DND-41 (cell line): ENCODE measurements at regions not wholly inside any gene's neighbourhood (a gene's known extent, or its start where the extent isn't known, plus 50 kb on each side); places are given as distances from the start of the nearest gene placed in this dataset.

Experiments used
- CTCF ChIP-seq: IDR thresholded peaks from 2 replicates; pipeline ENCODE4 v1.5.1; 2012; ENCODE audit warnings: borderline replicate concordance, low read length, moderate library complexity, mild to moderate bottlenecking; ENCODE audit not compliant: poor library complexity, severe bottlenecking; ENCODE audit errors: extremely low read depth
- EZH2 ChIP-seq: IDR thresholded peaks from 3 replicates; pipeline ENCODE4 v1.6.1; 2012; ENCODE audit warnings: borderline replicate concordance, low read depth, mild to moderate bottlenecking, moderate library complexity, low read length, inconsistent platforms; ENCODE audit not compliant: severe bottlenecking

- TF ChIP-seq CTCF (no peak), EZH2 (no peak)
These were observed 194.5 kb downstream of the RAD51AP2 start for GRCh38 chr2:17323697-17324096.
